NCI-H2081 treated with DMSO at 0.1 percent for 48 hours (cell line): ENCODE measurements at regions not wholly inside any gene's neighbourhood (a gene's known extent, or its start where the extent isn't known, plus 50 kb on each side); places are given as distances from the start of the nearest gene placed in this dataset.
"Not testable (repeated sequence)": the region's sequence is repeated elsewhere in the genome, so short reads cannot be mapped to it uniquely, and the experiment has no call there.

ENCODE experiments used
- DNase-seq: peaks from one replicate; lab custom pipeline; 2025; lab: John Stamatoyannopoulos, UW

DNA sequence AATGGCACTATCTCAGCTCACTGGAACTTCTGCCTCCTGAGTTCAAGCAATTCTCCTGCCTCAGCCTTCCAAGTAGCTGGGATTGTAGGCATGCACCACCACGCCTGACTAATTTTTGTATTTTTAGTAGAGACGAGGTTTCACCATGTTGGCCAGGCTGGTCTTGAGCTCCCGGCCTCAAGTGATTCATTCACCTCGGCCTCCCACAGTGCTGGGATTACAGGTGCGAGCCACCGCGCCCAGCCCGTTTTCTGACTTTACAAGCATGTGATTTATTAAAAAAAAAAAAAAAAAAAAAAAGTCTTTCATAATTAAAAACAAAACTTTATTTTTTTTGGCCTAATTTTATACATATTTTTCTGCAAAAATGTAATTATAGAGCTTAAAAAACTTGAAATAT lies 64.8 kb upstream of the DGKB start:
- not testable (repeated sequence) for DNase-seq

DNA sequence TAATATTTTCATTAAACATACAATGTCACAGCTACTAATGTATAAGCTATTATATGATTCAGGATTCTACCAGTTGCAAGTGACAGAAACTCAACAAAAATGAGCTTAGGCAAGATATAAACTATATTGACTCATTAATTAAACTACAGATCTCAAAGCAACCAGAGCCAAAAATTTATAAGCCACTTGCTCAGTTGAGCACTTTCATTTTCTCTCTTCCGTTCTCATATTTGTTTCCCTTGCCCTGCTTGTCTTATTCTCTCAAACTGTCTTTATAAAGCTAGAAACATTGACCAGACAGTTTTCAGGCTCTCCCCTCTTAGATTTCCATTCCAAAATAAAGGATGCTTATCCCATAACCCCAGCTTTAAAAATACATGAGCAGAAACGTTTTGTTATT lies 60.2 kb upstream of the DGKB start:
- DNase-seq = no peak

DNA sequence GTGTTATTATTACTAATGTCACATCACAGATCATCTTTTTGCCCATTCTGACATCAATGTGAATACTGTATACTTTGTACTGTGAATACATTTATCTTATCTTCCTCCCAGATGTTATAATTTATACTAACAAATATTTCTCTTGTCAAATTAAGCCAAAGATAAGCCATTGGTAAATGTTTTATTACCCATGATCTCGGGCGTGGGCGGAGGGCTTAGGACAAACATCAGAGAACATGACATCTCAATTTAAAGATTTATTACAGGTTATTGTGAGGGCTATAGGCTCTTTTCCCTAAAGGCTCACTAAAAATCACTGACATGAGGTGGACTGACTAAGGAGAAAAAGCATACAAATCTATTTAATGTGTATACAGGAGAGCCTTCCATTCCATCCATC lies 58.2 kb upstream of the DGKB start:
- no peak for DNase-seq

DNA sequence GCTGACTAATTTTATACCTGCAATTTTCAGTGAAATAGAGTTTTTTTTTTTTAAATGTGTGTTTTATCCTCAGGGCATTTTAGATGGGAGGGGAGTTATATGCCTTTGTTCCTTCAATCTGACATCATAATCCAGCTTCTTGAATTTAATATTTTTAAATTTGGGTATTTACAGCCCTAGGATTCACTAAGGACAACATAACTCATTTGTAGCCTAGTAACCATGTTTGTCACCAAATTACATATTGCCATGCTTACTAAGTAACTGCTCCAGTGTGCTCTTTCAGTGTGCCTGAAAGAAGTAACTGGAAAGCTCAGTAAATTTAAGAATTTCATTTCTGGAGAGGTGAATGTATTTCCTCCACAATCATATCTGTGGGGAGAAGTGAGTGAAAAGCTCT lies 56.8 kb upstream of the DGKB start:
- DNase-seq = no peak

DNA sequence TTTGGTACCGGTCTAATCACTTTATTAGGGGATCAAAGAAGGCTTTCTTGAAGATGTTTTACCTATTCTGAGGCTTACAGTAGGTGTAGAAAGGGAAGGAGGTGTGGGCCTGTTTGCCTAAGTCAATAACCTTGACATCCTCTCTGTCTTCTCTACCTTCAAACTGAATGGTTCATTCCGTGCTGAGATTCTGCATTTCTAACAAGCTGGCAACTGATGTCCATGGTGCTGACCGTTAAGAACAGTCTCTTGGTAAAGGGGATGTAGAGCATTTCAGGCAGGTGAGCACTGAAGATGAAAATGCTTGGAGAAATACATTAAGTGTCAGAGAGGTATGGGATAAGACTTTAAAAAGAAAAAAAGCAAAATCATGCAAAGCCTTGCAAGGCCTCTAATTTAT lies 51.5 kb upstream of the DGKB start:
- DNase-seq = no peak
